ENCODE measurements at regions not wholly inside any gene's neighbourhood (a gene's known extent, or its start where the extent isn't known, plus 50 kb on each side); places are given as distances from the start of the nearest gene placed in this dataset.

DNA sequence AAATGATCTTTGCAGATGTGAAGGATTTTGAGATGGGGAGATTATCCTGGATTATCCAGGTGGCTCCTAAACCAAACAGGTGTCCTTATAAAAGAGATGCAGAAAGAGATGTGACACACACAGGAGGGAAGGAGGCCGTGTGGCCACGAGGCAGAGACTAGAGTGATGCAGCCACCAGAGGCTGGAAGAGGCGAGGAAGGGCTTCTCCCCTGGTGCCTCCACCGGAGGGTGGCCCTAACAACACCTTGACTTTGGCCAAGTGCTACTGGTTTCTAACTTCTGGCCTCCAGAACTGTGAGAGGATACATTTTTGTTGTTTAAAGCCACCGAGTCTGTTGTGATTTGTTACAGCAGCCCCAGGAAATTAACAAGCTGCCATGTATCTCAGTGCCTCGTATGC, 127.1 kb downstream of the ASB7 start:
- TF ChIP-seq POLR2A (IDR thresholded peaks at IDR 0.05; ENCODE audit: low read depth, low read length) = no peak
- TF ChIP-seq POLR2AphosphoS5 (IDR thresholded peaks at IDR 0.05; ENCODE audit: low read depth, low read length) = no peak
- no peak for TF ChIP-seq TAF1 (IDR thresholded peaks at IDR 0.05; ENCODE audit: borderline replicate concordance, low read depth, low read length)
